HL-60 (cell line): ENCODE measurements at regions not wholly inside any gene's neighbourhood (a gene's known extent, or its start where the extent isn't known, plus 50 kb on each side); places are given as distances from the start of the nearest gene placed in this dataset.

Source experiments
- CTCF ChIP-seq: IDR thresholded peaks from one replicate; pipeline ENCODE4 v1.5.1; 2011; ENCODE audit warnings: low read length, control low read depth, inconsistent platforms; ENCODE audit not compliant: insufficient read depth
- POLR2AphosphoS5 ChIP-seq: IDR thresholded peaks from 2 replicates; pipeline ENCODE4 v1.6.1; 2012; ENCODE audit warnings: low read depth
- SPI1 ChIP-seq: IDR thresholded peaks from 2 replicates; pipeline ENCODE4 v1.6.1; 2012; ENCODE audit warnings: low read depth, mild to moderate bottlenecking, borderline replicate concordance

GRCh38 chr7:46448478-46448877 lies 527.4 kb upstream of the IGFBP3 start:
- no peak for TF ChIP-seq POLR2AphosphoS5
- TF ChIP-seq CTCF: no peak
- TF ChIP-seq SPI1: no peak
